GM19351 (cell line): ENCODE measurements at regions not wholly inside any gene's neighbourhood (a gene's known extent, or its start where the extent isn't known, plus 50 kb on each side); places are given as distances from the start of the nearest gene placed in this dataset.

Experiments used
- ATAC-seq: cut with Tn5 transposase; IDR thresholded peaks from one replicate; pipeline ENCODE4 v1.9.1; 2021; ENCODE audit warnings: mild to moderate bottlenecking, moderate library complexity; ENCODE audit not compliant: unreplicated experiment

DNA sequence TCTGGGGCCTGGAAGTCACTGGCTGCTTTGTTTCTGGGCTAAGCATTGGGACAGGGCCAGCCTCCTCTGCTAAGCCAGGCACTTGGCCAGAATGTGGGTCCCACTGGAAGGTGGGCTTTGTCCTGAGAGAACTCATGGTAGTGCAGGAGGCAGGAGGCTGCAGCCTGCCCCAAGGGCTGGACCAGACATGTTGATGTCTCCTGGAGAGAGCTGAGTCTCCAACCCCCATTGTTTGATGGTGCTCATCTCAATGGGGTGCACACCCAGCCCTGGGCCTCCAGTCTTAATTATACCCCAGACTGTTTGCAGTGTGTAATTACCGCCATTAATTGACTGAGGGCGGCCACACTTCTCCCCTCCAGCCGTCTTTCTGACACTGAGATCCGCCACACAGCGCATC, 220.5 kb upstream of the PMEPA1 start:
- no peak for ATAC-seq

DNA sequence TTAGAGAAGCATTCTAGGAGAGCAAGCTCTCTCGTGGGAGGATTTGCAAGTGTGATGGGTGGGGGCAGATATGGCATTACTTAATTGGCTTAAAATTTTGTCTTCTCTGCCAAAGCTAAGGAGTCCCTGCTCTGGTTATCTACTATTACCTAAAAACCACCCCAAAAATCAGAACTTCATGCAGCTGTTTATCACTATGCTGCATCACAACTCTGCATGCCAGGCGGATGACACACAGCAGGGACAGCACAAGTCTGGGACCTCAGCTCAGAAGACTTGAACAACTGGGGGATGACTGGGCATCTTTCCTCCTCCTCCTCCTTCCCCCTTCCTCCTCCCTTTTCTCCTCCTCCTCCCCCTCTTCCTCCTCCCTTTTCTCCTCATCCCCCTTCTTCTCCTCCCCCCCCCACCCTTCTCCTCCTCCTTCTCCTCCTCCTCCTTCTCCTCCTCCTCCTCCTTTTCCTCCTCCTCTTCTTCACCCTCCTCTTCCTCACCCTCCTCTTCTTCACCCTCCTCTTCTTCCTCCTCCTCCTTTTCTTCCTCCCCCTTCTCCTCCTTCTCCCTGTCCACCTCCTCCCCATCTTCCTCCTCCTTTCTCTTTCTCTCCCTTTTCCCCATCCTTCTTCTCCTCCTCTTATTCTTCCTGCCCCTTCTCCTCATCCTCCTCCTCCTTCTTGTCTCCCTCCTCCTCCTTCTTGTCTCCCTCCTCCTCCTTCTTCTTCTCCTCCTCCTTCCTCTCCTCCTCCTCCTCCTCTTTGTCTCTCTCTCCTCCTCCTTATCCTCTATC, 218.6 kb upstream of the PMEPA1 start:
- ATAC-seq: no peak

GRCh38 chr20:57927376-57927775, 217.6 kb upstream of the PMEPA1 start:
- ATAC-seq: no peak

- no peak for ATAC-seq
These were observed 212.9 kb upstream of the PMEPA1 start for GRCh38 chr20:57922706-57923105.

GRCh38 chr20:57922083-57922482, 212.3 kb upstream of the PMEPA1 start:
- ATAC-seq: no peak

DNA sequence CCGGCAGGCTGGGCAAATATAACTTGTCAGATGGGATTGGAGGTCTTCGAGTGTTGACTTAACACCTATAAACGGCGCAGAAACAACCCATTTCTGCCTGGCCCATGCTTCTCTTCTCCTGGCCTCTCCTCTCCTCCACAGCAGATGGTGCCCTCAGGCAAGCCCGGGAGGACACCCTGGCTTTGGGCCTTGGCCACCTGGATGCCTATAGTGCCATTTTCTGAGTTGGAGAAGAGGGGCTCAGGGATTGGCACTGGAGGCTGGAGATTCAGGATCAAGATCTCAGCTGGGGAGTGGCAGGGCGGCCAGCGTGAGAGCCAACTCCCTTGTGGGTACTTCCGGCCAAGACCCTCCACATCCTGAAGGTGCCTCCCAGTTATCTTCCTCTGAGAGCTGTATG, 211.9 kb upstream of the PMEPA1 start:
- no peak for ATAC-seq

GRCh38 chr20:57920971-57921370, 211.2 kb upstream of the PMEPA1 start:
- ATAC-seq: no peak

GRCh38 chr20:57919049-57919448, 209.2 kb upstream of the PMEPA1 start:
- no peak for ATAC-seq

DNA sequence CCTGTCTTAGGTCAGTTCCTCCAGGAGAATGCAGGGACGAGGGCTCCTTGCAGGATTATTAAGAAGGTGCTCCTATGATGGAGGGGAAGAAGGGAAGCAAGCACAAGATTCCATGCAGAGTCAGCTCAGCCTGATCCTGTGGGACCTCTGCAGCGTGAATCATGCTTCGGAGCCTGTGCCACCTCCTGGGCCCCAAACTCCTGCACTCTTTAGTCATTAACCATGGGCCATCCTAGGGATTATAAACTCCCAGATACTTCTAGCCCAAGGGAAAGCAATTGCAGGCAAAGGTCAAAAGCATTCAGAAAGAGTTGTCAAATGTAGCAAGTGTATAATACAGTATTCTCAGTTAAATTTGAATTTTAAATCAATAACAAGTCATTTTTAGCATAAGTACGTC, 208.7 kb upstream of the PMEPA1 start:
- no peak for ATAC-seq

DNA sequence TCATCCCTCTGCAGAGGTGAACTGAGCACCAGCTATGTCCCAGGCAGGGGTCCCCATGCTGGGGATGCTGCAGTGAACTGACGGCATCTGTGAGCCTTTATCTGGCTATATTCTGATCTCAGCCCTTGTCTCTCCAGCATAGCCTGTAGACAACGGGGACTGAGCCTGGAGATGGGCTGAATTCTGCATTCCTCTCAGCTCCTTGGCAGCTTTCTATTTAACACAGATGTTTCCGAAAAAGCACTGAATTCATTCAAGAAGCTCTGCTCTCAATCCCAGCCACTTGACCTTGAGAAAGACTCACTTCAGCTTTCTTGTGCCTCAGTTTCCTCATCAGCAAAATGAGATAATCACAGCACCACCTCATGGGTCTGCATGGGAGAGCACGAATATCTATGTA, 204.4 kb upstream of the PMEPA1 start:
- no peak for ATAC-seq

- ATAC-seq: no peak
These were observed 203.5 kb upstream of the PMEPA1 start for GRCh38 chr20:57913156-57913930.

- ATAC-seq: no peak
These were observed 202.4 kb upstream of the PMEPA1 start for GRCh38 chr20:57912227-57912582.

DNA sequence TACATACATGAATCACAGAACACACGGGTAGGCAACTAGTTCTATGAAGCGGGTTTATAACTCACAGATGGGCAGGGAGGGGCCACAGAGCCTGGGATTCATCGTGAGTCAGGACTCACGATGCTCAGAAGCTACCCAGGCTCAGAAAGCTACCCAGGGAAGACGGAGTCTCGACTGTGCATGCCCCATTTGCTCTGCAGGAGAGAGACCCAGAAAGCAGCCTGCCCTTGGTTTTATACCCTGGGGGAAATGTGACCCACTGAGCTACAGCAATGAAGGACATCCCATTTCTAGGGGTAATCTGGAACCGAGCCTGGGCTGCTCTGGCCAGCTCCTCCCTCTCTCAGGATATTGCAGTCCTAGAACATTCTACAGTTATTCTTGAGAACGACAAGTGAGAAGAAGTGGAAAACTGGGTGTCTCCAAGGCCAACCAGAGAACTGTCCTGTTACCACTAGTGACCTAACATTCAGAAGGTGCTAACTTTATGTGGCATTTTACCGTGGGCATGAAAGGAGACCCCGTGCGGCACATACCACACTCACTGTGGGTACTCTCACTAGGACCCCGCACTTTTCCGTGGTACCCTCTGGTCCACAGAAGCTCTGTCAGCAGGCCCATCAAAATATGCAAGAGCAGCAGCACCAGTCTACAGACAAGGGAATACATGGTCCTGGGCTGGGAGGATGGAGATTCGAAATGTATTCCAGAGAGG, 201.9 kb upstream of the PMEPA1 start:
- no peak for ATAC-seq

DNA sequence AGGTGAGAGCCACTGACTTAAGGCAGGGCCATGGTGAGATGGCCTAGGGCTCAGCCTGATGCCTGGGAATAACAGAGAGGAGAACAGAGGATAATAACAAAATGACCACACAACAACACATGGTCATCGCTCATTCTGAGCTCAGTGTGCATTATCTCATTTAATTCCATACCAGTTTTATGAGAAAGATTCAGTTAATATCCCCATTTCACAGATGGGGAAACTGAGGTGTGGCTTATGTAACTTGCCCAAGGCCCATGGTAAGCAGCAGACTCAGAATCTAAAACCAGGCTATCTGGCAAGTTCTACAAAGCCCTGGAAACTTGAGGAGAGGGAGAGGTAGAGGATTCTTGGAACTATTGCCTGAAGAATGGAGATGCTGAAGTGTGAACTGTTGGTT, 200.9 kb upstream of the PMEPA1 start:
- no peak for ATAC-seq

DNA sequence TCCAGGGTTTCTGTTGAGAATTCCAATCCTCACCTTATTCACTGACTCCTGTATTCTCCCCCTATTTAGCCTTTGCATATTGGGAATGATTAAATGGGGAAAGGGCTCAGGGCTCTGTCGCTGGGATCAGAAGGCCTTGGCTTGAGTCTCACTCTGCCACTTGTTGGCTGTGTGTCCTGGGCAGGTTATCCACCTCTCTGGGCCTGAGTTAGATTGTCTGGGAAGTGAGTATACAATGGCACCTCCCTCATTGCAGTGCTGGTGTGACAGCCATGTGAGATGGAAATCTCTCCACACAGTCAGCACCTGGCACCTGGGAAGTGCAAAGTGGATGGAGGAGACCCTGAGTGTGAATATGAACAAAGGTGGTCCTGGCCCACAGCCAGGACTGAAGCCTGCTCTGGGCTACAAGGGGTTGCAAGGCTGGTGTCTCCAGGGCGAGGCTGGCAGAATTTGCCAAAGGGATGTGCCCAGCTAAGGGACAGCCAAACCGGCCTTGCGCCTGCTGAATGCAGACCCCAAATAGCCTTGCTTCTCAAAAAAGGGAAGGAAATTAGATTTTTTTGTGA, 200.0 kb upstream of the PMEPA1 start:
- ATAC-seq: no peak

GRCh38 chr20:57908704-57909630, 199.2 kb upstream of the PMEPA1 start:
- no peak for ATAC-seq

DNA sequence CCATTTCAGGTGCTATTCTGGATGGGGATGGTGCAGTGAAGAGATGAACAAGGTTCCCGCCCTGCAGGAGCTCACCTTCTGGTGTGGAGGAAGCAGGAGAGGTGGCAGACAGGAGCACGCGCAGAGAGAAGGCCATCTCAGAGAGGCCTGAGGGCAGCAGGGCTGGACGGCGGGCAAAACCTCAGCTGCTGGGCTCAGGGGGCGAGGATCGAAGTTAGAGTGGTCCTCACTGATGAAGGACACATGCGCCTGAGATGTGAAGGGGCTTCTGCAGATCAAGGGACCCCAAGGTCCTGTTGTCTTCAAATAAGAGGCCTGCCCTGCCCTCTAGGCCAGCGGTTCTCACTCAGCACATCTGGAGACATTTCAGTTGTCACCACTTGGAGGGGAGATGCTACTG, 198.4 kb upstream of the PMEPA1 start:
- no peak for ATAC-seq

DNA sequence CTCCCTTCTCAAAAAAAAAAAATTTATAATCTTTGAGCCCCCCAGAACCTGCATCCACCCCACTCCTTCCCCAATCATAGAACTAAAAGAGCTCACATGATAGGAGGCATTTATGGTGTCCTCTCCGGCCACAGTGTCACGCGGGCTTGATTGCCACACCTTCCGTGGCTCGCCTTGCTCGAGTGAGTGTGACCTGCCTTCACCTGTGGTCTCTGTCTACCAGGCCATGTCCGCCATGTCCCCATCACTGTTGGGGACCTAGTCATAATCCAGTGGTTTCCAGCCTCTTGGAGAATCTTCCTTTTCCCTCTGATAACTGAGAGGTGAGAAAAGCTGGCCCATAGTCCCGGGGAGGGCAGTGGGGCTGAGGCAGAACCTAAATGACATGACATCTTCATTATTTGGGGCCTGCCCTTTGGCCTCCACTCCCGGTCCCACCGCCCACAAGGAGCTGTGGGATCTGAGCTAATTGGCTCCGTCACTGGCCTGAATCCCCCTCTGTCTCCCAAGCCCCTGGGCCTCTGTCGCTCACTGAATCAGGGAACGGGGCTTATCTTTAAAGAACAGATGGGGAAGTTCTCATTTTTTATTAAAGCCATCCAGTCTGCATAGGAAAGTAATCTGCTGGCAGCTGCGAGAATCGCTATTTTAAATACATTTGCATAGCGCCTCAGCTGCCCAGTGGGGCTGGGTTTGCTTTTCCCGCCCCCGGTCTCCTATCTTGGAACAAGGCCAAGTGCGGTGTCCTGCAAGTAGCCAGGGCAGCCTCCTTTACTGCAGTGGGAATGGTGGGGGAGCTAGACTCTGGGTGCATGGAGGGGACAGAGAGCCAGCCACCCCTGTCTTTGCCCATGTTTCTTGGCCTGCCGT, 197.6 kb upstream of the PMEPA1 start:
- ATAC-seq: no peak

- no peak for ATAC-seq
These were observed 195.6 kb upstream of the PMEPA1 start for GRCh38 chr20:57905448-57905847.
